Type B pancreatic cell (in vitro differentiated cells): ENCODE measurements at regions not wholly inside any gene's neighbourhood (a gene's known extent, or its start where the extent isn't known, plus 50 kb on each side); places are given as distances from the start of the nearest gene placed in this dataset.
A peak's percentile ranks its signal among the peaks of the same experiment; 100 is the strongest.

ENCODE experiments used
- DNase-seq: peaks from one replicate; pipeline ENCODE4 v3.0.0; 2021; ENCODE audit warnings: mixed read lengths; ENCODE audit not compliant: unreplicated experiment; ENCODE audit errors: extremely low spot score
- H3K27ac Mint-ChIP-seq: 2 replicates; pipeline ENCODE4 v1.8.0; 2021; ENCODE audit warnings: mild to moderate bottlenecking, mixed read lengths
- H3K27me3 Mint-ChIP-seq: 2 replicates; pipeline ENCODE4 v1.8.0; 2021; ENCODE audit warnings: mixed read lengths
- H3K36me3 Mint-ChIP-seq: 2 replicates; pipeline ENCODE4 v1.8.0; 2021; ENCODE audit warnings: mixed read lengths
- H3K4me1 Mint-ChIP-seq: one replicate; pipeline ENCODE4 v1.8.0; 2021; ENCODE audit warnings: mixed read lengths; ENCODE audit not compliant: unreplicated experiment
- H3K4me3 Mint-ChIP-seq: 2 replicates; pipeline ENCODE4 v1.8.0; 2021; ENCODE audit warnings: mild to moderate bottlenecking, mixed read lengths
- H3K9me3 Mint-ChIP-seq: 2 replicates; pipeline ENCODE4 v1.8.0; 2021; ENCODE audit warnings: mixed read lengths
- TF ChIP-seq, protein P1 (sequence below): fragments of 200-600 bp; sonication (generic); conservative IDR thresholded peaks from 2 replicates; pipeline ENCODE4 v1.5.0; 2021; ENCODE audit warnings: antibody characterized with exemption, mild to moderate bottlenecking

DNA sequence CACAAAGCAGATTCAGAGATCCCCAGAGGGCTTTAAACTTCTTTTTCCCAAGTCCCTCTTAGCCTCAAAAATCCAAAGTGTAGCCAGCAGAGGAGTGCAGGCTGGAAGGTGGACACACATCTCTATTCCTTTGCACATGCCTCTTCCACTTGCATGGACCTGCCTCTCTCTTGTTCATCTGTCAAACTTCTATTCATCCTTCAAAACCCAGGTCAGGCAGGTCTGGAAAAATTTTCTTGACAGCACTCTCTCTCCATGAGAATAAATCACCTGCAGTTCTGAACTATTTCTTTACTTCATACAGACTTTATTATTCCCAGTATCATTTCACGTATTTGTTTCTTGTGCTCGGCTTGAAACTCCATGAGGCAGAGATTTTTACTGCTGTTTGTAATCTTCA, 127.5 kb downstream of the SS18 start:
- no peaks in the 10 kb centered on the region for H3K9me3 Mint-ChIP-seq
- TF ChIP-seq, protein P1, sequence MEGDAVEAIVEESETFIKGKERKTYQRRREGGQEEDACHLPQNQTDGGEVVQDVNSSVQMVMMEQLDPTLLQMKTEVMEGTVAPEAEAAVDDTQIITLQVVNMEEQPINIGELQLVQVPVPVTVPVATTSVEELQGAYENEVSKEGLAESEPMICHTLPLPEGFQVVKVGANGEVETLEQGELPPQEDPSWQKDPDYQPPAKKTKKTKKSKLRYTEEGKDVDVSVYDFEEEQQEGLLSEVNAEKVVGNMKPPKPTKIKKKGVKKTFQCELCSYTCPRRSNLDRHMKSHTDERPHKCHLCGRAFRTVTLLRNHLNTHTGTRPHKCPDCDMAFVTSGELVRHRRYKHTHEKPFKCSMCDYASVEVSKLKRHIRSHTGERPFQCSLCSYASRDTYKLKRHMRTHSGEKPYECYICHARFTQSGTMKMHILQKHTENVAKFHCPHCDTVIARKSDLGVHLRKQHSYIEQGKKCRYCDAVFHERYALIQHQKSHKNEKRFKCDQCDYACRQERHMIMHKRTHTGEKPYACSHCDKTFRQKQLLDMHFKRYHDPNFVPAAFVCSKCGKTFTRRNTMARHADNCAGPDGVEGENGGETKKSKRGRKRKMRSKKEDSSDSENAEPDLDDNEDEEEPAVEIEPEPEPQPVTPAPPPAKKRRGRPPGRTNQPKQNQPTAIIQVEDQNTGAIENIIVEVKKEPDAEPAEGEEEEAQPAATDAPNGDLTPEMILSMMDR, result no peak
- no peaks in the 10 kb centered on the region for H3K36me3 Mint-ChIP-seq
- peaks cover 4% of the 10 kb centered on the region for H3K4me1 Mint-ChIP-seq
- DNase-seq, result no peak
- H3K27ac Mint-ChIP-seq, result no peak overlapping the region
- no peak overlapping the region for H3K4me3 Mint-ChIP-seq
- H3K27me3 Mint-ChIP-seq, result no peaks in the 10 kb centered on the region

DNA sequence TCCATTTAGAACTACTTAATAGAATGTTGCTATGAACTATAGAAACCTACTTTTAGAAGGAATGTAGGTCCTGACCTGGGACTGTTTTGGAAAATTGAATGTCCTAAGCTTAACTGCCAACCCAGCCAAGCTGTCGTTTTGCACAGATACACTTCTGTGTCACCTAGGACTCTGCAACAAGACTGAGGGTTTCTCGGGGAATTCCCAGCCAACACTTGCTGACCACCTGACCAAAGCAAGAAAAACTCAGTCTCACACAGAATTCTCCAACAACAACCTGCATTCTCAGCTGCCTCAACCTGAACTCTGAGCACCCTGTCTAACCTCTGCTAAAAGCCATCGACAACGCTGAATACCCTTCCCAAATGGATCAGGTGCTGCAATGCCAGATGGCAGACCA, 128.2 kb downstream of the SS18 start:
- Mint-ChIP-seq H3K27ac (no peak overlapping the region), H3K4me1 (peaks cover 4% of the 10 kb centered on the region), H3K4me3 (no peak overlapping the region), H3K27me3 (no peaks in the 10 kb centered on the region), H3K36me3 (peaks cover 3% of the 10 kb centered on the region), H3K9me3 (no peaks in the 10 kb centered on the region)
- no peak for DNase-seq
- TF ChIP-seq, protein P1, result no peak

DNA sequence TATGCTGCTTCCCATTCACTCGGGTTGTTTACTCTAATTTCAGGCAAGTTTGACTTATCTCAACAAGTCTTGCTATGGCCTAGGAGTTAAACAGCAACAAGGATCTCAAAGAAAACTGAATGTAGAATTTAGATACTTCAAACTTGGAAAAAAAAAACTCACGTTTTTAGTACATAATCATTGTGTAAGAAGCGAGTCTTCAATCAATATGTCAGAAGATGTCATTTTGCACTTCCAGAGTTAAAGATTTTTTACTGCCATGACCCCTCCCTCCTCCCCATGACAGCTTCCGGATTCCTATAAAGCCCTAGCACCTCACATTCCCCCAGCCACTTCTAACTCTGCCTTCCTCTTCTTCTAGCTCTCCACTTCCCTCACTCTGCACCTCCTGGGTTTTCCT, 133.4 kb downstream of the SS18 start:
- Mint-ChIP-seq H3K36me3 (peaks cover 4% of the 10 kb centered on the region), H3K9me3 (peaks cover 4% of the 10 kb centered on the region), H3K27ac (peak overlapping the region; percentile 42), H3K27me3 (no peaks in the 10 kb centered on the region), H3K4me1 (no peaks in the 10 kb centered on the region), H3K4me3 (no peak overlapping the region)
- no peak for DNase-seq
- TF ChIP-seq, protein P1, result no peak

DNA sequence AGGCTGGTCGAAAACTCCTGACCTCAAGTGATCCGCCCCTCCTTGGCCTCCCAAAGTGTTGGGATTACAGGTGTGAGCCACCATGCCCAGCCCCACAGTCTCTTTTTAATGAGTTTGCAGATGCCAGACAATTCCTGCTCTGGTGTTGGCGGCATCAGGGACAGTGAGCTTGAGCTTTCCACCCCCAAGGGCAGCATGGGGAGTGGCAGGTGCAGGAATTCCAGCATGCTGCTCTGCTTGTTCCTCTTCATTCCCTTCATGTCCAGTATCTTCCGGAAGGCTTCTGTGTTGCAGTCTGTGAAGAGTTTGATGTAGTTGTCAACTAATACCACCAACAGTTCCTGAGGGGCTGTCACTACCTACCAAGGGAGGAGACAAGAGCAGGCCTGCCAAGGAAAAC, 137.3 kb downstream of the SS18 start:
- H3K36me3 Mint-ChIP-seq, result peaks cover 4% of the 10 kb centered on the region
- TF ChIP-seq, protein P1, result no peak
- no peaks in the 10 kb centered on the region for H3K27me3 Mint-ChIP-seq
- H3K4me1 Mint-ChIP-seq, result no peaks in the 10 kb centered on the region
- H3K4me3 Mint-ChIP-seq, result peak overlapping the region; percentile 57
- peak overlapping the region; percentile 89 for H3K27ac Mint-ChIP-seq
- DNase-seq, result no peak
- H3K9me3 Mint-ChIP-seq, result peaks cover 10% of the 10 kb centered on the region

DNA sequence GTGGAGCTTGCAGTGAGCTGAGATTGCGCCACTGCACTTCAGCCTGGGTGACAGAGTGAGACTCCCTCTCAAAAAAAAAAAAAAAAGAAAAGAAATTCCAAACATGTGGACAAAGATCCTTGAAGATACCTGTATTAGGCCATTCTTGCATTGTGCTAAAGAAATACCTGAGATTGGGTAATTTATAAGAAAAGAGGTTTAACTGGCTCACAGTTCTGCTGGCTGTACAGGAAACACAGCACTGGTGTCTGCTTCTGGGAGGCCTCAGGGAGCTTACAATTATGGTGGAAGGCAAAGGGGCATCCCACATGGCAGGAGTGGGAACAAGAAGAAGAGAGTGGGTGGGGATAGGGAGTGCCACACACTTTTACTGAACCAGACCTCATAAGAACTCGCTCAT, 140.1 kb downstream of the SS18 start:
- TF ChIP-seq, protein P1, result no peak
- Mint-ChIP-seq H3K4me1 (no peaks in the 10 kb centered on the region), H3K27ac (no peak overlapping the region), H3K36me3 (no peaks in the 10 kb centered on the region), H3K9me3 (peaks cover 15% of the 10 kb centered on the region), H3K4me3 (no peak overlapping the region), H3K27me3 (no peaks in the 10 kb centered on the region)
- no peak for DNase-seq

DNA sequence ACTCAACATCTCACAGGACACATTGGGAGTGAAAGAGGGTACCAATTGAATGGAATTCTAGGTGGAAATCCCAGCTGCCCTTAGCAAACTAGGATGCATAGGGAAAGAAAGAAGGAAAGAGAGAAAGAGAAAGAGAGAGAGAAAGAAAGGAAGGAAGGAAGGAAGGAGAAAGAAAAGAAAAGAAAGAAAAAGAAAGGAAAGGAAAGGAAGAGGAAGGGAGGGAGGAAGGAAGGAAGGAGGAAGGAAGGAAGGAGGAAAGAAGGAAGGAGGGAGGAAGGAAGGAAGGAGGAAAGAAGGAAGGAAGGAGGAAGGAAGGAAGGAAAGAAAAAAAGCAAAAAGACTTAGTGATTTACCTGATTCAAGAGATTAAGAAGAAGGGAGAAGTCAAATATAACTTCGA, 143.9 kb downstream of the SS18 start:
- Mint-ChIP-seq H3K9me3 (peaks cover 11% of the 10 kb centered on the region), H3K27me3 (no peaks in the 10 kb centered on the region), H3K36me3 (no peaks in the 10 kb centered on the region), H3K27ac (no peak overlapping the region), H3K4me1 (no peaks in the 10 kb centered on the region), H3K4me3 (no peak overlapping the region)
- TF ChIP-seq, protein P1, result no peak
- no peak for DNase-seq
